WTC11 (cell line): ENCODE measurements at regions not wholly inside any gene's neighbourhood (a gene's known extent, or its start where the extent isn't known, plus 50 kb on each side); places are given as distances from the start of the nearest gene placed in this dataset.

Source experiments
- CTCF ChIP-seq: fragments of 200-600 bp; IDR thresholded peaks from 2 replicates; pipeline ENCODE4 v1.8.0; 2022; ENCODE audit warnings: antibody characterized with exemption
- USF1 ChIP-seq: sonication (generic); formaldehyde crosslinking; IDR thresholded peaks from 2 replicates; pipeline ENCODE4 v1.8.0; 2022; ENCODE audit warnings: mild to moderate bottlenecking, missing genetic modification reagents
- ZNF671 ChIP-seq: fragments of 250-450 bp; sonication (Bioruptor Pico); IDR thresholded peaks from 2 replicates; pipeline ENCODE4 v1.8.0; 2021; ENCODE audit warnings: mild to moderate bottlenecking

GRCh38 chr1:98420376-98421084 is 241.0 kb upstream of the SNX7 start:
- TF ChIP-seq CTCF (no peak), ZNF671 (CRISPR knock-in tag) (no peak), USF1 (CRISPR knock-in tag) (no peak)
